SK-N-SH treated with all-trans-retinoic acid at 6 μM for 48 hours (cell line): ENCODE measurements at regions not wholly inside any gene's neighbourhood (a gene's known extent, or its start where the extent isn't known, plus 50 kb on each side); places are given as distances from the start of the nearest gene placed in this dataset.

Source experiments
- ATAC-seq: fragments of 200-7000 bp; cut with Tn5 transposase; 3 replicates; pipeline ENCODE4 v1.9.1; 2020; ENCODE audit warnings: mild to moderate bottlenecking, moderate library complexity
- BACH2 ChIP-seq: fragments of 250-450 bp; sonication (Bioruptor Pico); IDR thresholded peaks from 2 replicates; pipeline ENCODE4 v1.9.0; 2021; ENCODE audit warnings: mild to moderate bottlenecking, borderline replicate concordance
- CSDC2 ChIP-seq: fragments of 250-450 bp; sonication (Bioruptor Pico); IDR thresholded peaks from 2 replicates; pipeline ENCODE4 v1.5.0; 2020; ENCODE audit warnings: mild to moderate bottlenecking, moderate library complexity
- ESRRG ChIP-seq: fragments of 250-450 bp; sonication (Bioruptor Pico); IDR thresholded peaks from 2 replicates; pipeline ENCODE4 v1.6.1; 2021; ENCODE audit warnings: mild to moderate bottlenecking
- OSR1 ChIP-seq: fragments of 250-450 bp; sonication (Bioruptor Pico); IDR thresholded peaks from 2 replicates; pipeline ENCODE4 v1.8.0; 2022; ENCODE audit warnings: moderate library complexity, mild to moderate bottlenecking, inconsistent platforms
- PPARA ChIP-seq: fragments of 250-450 bp; sonication (Bioruptor Pico); IDR thresholded peaks from 2 replicates; pipeline ENCODE4 v1.5.0; 2020; ENCODE audit warnings: mild to moderate bottlenecking, borderline replicate concordance
- SNAI2 ChIP-seq: fragments of 250-450 bp; sonication (Bioruptor Pico); IDR thresholded peaks from 2 replicates; pipeline ENCODE4 v1.5.0; 2020; ENCODE audit warnings: mild to moderate bottlenecking, moderate library complexity
- TCF4 ChIP-seq: fragments of 250-450 bp; sonication (Bioruptor Pico); IDR thresholded peaks from 2 replicates; pipeline ENCODE4 v1.8.0; 2021; ENCODE audit warnings: mild to moderate bottlenecking, moderate library complexity, borderline replicate concordance
- TOX ChIP-seq: fragments of 250-450 bp; sonication (Bioruptor Pico); IDR thresholded peaks from 2 replicates; pipeline ENCODE4 v1.8.0; 2021; ENCODE audit warnings: mild to moderate bottlenecking, moderate library complexity, borderline replicate concordance
- ZC3H10 ChIP-seq: fragments of 250-450 bp; sonication (Bioruptor Pico); IDR thresholded peaks from 2 replicates; pipeline ENCODE4 v1.5.1; 2021; ENCODE audit warnings: mild to moderate bottlenecking, moderate library complexity
- ZFP30 ChIP-seq: fragments of 450-650 bp; formaldehyde crosslinking; IDR thresholded peaks from 2 replicates; pipeline ENCODE4 v1.5.0; 2022; ENCODE audit warnings: mild to moderate bottlenecking, moderate library complexity
- ZNF565 ChIP-seq: fragments of 450-650 bp; formaldehyde crosslinking; conservative IDR thresholded peaks from 2 replicates; pipeline ENCODE4 v1.5.0; 2020; ENCODE audit warnings: low read depth, mild to moderate bottlenecking, moderate library complexity
- ZNF8 ChIP-seq: fragments of 450-650 bp; formaldehyde crosslinking; IDR thresholded peaks from 2 replicates; pipeline ENCODE4 v1.5.0; 2020; ENCODE audit warnings: mild to moderate bottlenecking, moderate library complexity
- TF ChIP-seq, protein P1 (sequence below): fragments of 250-450 bp; sonication (Bioruptor Pico); IDR thresholded peaks from 2 replicates; pipeline ENCODE4 v1.8.0; 2021; ENCODE audit warnings: low read depth, mild to moderate bottlenecking, moderate library complexity, borderline replicate concordance
- TF ChIP-seq, protein P2 (sequence below): fragments of 250-450 bp; sonication (Bioruptor Pico); IDR thresholded peaks from 2 replicates; pipeline ENCODE4 v1.5.1; 2021; ENCODE audit warnings: mild to moderate bottlenecking, moderate library complexity
- TF ChIP-seq, protein P3 (sequence below): fragments of 250-450 bp; sonication (Bioruptor Pico); IDR thresholded peaks from 2 replicates; pipeline ENCODE4 v1.5.1; 2020; ENCODE audit warnings: low read depth, mild to moderate bottlenecking, moderate library complexity
- TF ChIP-seq, protein P4 (sequence below): fragments of 250-450 bp; sonication (Bioruptor Pico); IDR thresholded peaks from 2 replicates; pipeline ENCODE4 v1.8.0; 2020; ENCODE audit warnings: mild to moderate bottlenecking, moderate library complexity, borderline replicate concordance
- TF ChIP-seq, protein P5 (sequence below): fragments of 250-450 bp; sonication (Bioruptor Pico); IDR thresholded peaks from 2 replicates; pipeline ENCODE4 v1.5.0; 2020; ENCODE audit warnings: mild to moderate bottlenecking, moderate library complexity

DNA sequence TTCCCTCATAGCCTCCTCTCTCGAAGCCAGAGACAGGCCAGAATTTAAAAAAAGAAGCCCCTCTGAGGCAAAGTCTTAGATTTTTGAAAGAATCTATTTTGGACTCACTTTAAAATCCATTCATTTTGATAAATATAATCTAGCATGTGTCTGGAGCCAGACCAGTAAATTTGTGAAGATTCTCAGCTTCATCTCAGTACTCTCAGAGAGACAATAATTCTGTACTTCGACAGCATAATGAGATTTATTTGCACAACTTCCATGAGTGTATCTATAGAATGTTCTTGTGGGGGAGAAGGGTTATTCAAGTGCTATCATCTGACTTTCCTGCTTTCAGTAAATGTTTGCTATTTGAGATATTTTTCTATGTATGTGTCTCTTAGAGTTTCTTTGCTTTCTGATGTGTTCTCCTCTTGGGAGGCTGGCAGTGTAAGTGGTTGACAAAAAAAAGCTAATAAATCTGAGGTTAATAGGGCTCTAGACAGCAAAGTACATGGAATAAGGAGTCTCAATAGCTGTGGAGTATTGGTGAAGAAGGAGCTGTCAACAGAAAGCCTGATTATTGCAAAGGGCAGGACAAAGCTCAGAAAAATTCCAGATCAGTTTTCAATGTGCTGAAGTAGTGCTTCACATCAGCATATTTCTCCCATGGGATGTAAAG is 223.0 kb downstream of the PTBP2 start:
- no peak for TF ChIP-seq ZFP30
- TF ChIP-seq, protein P1, sequence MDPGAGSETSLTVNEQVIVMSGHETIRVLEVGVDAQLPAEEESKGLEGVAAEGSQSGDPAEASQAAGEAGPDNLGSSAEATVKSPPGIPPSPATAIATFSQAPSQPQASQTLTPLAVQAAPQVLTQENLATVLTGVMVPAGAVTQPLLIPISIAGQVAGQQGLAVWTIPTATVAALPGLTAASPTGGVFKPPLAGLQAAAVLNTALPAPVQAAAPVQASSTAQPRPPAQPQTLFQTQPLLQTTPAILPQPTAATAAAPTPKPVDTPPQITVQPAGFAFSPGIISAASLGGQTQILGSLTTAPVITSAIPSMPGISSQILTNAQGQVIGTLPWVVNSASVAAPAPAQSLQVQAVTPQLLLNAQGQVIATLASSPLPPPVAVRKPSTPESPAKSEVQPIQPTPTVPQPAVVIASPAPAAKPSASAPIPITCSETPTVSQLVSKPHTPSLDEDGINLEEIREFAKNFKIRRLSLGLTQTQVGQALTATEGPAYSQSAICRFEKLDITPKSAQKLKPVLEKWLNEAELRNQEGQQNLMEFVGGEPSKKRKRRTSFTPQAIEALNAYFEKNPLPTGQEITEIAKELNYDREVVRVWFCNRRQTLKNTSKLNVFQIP (CRISPR knock-in tag), result no peak
- TF ChIP-seq SNAI2, result no peak
- TF ChIP-seq, protein P2, sequence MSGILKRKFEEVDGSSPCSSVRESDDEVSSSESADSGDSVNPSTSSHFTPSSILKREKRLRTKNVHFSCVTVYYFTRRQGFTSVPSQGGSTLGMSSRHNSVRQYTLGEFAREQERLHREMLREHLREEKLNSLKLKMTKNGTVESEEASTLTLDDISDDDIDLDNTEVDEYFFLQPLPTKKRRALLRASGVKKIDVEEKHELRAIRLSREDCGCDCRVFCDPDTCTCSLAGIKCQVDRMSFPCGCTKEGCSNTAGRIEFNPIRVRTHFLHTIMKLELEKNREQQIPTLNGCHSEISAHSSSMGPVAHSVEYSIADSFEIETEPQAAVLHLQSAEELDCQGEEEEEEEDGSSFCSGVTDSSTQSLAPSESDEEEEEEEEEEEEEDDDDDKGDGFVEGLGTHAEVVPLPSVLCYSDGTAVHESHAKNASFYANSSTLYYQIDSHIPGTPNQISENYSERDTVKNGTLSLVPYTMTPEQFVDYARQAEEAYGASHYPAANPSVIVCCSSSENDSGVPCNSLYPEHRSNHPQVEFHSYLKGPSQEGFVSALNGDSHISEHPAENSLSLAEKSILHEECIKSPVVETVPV (CRISPR knock-in tag), result no peak
- TF ChIP-seq, protein P3, sequence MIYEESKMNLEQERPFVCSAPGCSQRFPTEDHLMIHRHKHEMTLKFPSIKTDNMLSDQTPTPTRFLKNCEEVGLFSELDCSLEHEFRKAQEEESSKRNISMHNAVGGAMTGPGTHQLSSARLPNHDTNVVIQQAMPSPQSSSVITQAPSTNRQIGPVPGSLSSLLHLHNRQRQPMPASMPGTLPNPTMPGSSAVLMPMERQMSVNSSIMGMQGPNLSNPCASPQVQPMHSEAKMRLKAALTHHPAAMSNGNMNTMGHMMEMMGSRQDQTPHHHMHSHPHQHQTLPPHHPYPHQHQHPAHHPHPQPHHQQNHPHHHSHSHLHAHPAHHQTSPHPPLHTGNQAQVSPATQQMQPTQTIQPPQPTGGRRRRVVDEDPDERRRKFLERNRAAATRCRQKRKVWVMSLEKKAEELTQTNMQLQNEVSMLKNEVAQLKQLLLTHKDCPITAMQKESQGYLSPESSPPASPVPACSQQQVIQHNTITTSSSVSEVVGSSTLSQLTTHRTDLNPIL (CRISPR knock-in tag), result no peak
- TF ChIP-seq, protein P4, sequence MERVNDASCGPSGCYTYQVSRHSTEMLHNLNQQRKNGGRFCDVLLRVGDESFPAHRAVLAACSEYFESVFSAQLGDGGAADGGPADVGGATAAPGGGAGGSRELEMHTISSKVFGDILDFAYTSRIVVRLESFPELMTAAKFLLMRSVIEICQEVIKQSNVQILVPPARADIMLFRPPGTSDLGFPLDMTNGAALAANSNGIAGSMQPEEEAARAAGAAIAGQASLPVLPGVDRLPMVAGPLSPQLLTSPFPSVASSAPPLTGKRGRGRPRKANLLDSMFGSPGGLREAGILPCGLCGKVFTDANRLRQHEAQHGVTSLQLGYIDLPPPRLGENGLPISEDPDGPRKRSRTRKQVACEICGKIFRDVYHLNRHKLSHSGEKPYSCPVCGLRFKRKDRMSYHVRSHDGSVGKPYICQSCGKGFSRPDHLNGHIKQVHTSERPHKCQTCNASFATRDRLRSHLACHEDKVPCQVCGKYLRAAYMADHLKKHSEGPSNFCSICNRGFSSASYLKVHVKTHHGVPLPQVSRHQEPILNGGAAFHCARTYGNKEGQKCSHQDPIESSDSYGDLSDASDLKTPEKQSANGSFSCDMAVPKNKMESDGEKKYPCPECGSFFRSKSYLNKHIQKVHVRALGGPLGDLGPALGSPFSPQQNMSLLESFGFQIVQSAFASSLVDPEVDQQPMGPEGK (CRISPR knock-in tag), result no peak
- no peak for TF ChIP-seq PPARA (CRISPR knock-in tag)
- TF ChIP-seq ESRRG (CRISPR knock-in tag), result no peak
- no peak for TF ChIP-seq ZNF8
- TF ChIP-seq, protein P5, sequence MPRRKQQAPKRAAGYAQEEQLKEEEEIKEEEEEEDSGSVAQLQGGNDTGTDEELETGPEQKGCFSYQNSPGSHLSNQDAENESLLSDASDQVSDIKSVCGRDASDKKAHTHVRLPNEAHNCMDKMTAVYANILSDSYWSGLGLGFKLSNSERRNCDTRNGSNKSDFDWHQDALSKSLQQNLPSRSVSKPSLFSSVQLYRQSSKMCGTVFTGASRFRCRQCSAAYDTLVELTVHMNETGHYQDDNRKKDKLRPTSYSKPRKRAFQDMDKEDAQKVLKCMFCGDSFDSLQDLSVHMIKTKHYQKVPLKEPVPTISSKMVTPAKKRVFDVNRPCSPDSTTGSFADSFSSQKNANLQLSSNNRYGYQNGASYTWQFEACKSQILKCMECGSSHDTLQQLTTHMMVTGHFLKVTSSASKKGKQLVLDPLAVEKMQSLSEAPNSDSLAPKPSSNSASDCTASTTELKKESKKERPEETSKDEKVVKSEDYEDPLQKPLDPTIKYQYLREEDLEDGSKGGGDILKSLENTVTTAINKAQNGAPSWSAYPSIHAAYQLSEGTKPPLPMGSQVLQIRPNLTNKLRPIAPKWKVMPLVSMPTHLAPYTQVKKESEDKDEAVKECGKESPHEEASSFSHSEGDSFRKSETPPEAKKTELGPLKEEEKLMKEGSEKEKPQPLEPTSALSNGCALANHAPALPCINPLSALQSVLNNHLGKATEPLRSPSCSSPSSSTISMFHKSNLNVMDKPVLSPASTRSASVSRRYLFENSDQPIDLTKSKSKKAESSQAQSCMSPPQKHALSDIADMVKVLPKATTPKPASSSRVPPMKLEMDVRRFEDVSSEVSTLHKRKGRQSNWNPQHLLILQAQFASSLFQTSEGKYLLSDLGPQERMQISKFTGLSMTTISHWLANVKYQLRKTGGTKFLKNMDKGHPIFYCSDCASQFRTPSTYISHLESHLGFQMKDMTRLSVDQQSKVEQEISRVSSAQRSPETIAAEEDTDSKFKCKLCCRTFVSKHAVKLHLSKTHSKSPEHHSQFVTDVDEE (CRISPR knock-in tag), result no peak
- TF ChIP-seq, all 23 proteins: peak for 0
- ATAC-seq, result no peak

DNA sequence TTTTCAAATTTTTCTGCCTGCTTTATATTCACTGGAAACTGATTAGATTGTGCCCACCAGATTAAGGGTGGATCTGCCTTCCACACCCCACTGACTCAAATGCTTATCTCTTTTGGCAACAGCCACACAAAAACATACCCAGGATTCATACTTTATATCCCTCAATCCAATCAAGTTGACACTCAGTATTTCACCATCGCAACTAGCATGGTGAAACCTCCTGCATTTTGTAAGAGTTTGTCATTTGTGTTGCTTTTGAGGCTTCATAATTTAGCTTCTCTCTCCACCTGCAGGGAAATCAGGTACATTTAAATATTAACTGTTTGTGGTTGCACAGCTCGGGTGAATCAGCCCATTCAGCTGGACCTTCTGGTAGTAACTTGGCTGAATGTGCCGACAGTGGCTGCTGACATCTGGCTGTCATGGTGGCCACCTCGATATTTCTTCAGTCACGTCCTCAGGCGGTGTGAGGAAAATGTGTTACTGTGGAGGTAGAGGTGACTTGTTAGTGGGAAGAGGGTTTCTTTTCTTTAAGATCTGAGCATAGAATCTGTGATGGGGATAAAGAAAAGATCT is 224.0 kb downstream of the PTBP2 start:
- no peak for ATAC-seq
- TF ChIP-seq, protein P2 (CRISPR knock-in tag), result no peak
- TF ChIP-seq, protein P1 (CRISPR knock-in tag), result no peak
- TF ChIP-seq OSR1 (no peak), ZNF565 (CRISPR knock-in tag) (no peak), CSDC2 (CRISPR knock-in tag) (no peak), ZNF8 (no peak), BACH2 (no peak), TOX (no peak), TCF4 (CRISPR knock-in tag) (no peak), ZC3H10 (CRISPR knock-in tag) (no peak), PPARA (CRISPR knock-in tag) (no peak)
- TF ChIP-seq, protein P3 (CRISPR knock-in tag), result no peak
- TF ChIP-seq, protein P4 (CRISPR knock-in tag), result no peak
